Stimulated activated naive B cell treated with anti-CD40 and anti-IgM and Interleukin-4, amounts not matched to agents 10 μg/mL and 1 μg/mL and 100 μg/mL, for 72 hours (primary cell): ENCODE measurements at regions not wholly inside any gene's neighbourhood (a gene's known extent, or its start where the extent isn't known, plus 50 kb on each side); places are given as distances from the start of the nearest gene placed in this dataset.
"Not testable (repeated sequence)": the region's sequence is repeated elsewhere in the genome, so short reads cannot be mapped to it uniquely, and the experiment has no call there.

Experiments
- ATAC-seq, 2 donors: fragments of 150-1000 bp; cut with Tn5 transposase; replicated peaks; 2 replicates each; pipeline ENCODE4 v1.10.0; 2021; ENCODE audit warnings: moderate library complexity in 1 of 2
- DNase-seq: peaks from one replicate; pipeline ENCODE4 v3.0.0; 2021
- H3K27ac Mint-ChIP-seq: one replicate; pipeline ENCODE4 v1.8.0; 2022; ENCODE audit warnings: mild to moderate bottlenecking, mixed read lengths
- H3K27me3 Mint-ChIP-seq, 2 donors: one replicate each; pipeline ENCODE4 v1.8.0; 2022; ENCODE audit warnings: mixed read lengths in 2 of 2
- H3K36me3 Mint-ChIP-seq, 2 donors: one replicate each; pipeline ENCODE4 v1.8.0; 2022; ENCODE audit warnings: mixed read lengths in 2 of 2, mild to moderate bottlenecking in 1 of 2
- H3K4me1 Mint-ChIP-seq, 2 donors: one replicate each; pipeline ENCODE4 v1.8.0; 2022; ENCODE audit warnings: mixed read lengths in 2 of 2, mild to moderate bottlenecking in 1 of 2
- H3K4me3 Mint-ChIP-seq, 2 donors: one replicate each; pipeline ENCODE4 v1.8.0; 2022; ENCODE audit warnings: mild to moderate bottlenecking in 2 of 2, mixed read lengths in 2 of 2, moderate library complexity in 1 of 2
- H3K9me3 Mint-ChIP-seq, 2 donors: one replicate each; pipeline ENCODE4 v1.8.0; 2022; ENCODE audit warnings: mixed read lengths in 2 of 2, mild to moderate bottlenecking in 1 of 2

- ATAC-seq (no peak), DNase-seq (no peak)
- Mint-ChIP-seq H3K27ac (no peak overlapping the region), H3K9me3 (no peaks in the 10 kb centered on the region), H3K27me3 (peaks cover 8 to 11% of the 10 kb centered on the region in 2 donors), H3K4me1 (peaks cover 0 to 2% of the 10 kb centered on the region in 2 donors), H3K36me3 (no peaks in the 10 kb centered on the region), H3K4me3 (no peak overlapping the region)
Measured at GRCh38 chr7:39808796-39809481, 141.1 kb upstream of the CDK13 start.

- Mint-ChIP-seq H3K9me3 (no peaks in the 10 kb centered on the region), H3K4me1 (peaks cover 0 to 2% of the 10 kb centered on the region in 2 donors), H3K27ac (no peak overlapping the region), H3K36me3 (no peaks in the 10 kb centered on the region), H3K27me3 (peaks cover 11 to 12% of the 10 kb centered on the region in 2 donors), H3K4me3 (no peak overlapping the region)
- no peak for ATAC-seq
- no peak for DNase-seq
Measured at GRCh38 chr7:39810204-39810642, 139.8 kb upstream of the CDK13 start.

DNA sequence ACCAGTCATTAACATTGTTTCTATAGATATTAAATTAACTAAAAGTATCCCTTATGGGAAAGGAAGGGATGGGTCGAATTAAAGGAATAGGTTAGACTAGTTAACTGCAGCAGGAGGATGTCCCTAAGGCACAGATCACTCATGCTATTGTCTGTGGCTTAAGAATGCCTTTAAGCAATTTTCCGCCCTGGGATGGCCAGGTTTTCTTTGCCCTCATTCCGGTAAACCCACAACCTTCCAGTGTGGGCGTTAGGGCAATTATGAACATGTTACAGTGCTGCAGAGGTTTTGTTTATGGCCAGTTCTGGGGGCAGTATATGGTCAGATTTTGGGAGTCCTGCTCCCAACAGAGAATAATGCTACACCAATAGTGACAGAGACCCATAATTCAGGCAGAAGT is 139.3 kb upstream of the CDK13 start:
- Mint-ChIP-seq H3K27ac (no peak overlapping the region), H3K4me3 (no peak overlapping the region), H3K9me3 (no peaks in the 10 kb centered on the region), H3K27me3 (peaks cover 15 to 16% of the 10 kb centered on the region in 2 donors), H3K36me3 (no peaks in the 10 kb centered on the region), H3K4me1 (peaks cover 0 to 2% of the 10 kb centered on the region in 2 donors)
- DNase-seq (no peak), ATAC-seq (no peak)

DNA sequence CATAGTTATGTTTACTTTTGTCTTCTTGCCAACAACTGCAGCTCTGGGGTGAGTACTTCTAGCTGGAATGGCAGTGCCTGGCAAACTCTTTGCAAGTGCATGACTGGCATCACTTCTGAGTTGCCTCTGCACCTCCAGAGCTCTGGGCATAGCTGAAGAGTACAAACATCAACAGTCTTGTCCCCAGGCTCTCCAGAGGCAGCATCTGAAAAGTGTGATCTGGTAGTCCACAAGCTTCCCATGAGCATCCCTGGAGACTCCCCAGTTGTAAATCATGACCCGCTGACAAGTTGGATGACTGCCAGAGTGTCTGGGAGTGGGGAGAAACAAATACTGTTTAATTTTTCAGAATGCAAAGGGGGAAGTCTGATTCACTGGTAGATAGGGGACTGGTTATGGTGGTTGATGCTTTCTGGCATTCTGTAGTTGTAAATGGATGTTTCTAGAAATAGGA is 138.9 kb upstream of the CDK13 start:
- Mint-ChIP-seq H3K27me3 (peaks cover 15 to 21% of the 10 kb centered on the region in 2 donors), H3K36me3 (no peaks in the 10 kb centered on the region), H3K27ac (no peak overlapping the region), H3K4me1 (peaks cover 0 to 2% of the 10 kb centered on the region in 2 donors), H3K9me3 (no peaks in the 10 kb centered on the region), H3K4me3 (no peak overlapping the region)
- no peak for DNase-seq
- ATAC-seq: no peak

- H3K36me3 Mint-ChIP-seq: no peaks in the 10 kb centered on the region
- peaks cover 14 to 26% of the 10 kb centered on the region in 2 donors for H3K27me3 Mint-ChIP-seq
- H3K9me3 Mint-ChIP-seq: no peaks in the 10 kb centered on the region
- no peak overlapping the region for H3K27ac Mint-ChIP-seq
- no peak for DNase-seq
- no peak overlapping the region for H3K4me3 Mint-ChIP-seq
- ATAC-seq: no peak
- H3K4me1 Mint-ChIP-seq: no peaks in the 10 kb centered on the region
Measured at GRCh38 chr7:39816462-39817060, 133.5 kb upstream of the CDK13 start.

DNA sequence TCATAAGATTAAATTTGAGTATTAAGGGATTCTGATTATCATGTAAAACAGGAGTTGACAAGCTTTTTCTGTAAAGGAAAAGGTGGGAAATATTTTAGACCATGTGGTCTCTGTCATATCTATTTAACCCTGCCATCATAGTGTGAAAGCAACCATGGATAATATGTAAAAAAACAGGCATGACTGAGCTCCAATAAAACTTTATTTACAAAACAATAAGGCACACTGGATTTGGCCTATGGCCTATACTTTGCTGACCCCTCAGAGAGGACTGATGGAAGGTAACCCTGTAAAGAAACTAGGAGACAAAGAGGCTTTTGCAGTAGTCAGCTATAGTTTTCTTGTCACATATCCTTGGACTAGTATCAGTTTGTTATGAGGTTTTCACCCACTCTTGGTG is 130.5 kb upstream of the CDK13 start:
- H3K4me1 Mint-ChIP-seq: no peaks in the 10 kb centered on the region
- H3K4me3 Mint-ChIP-seq: no peak overlapping the region
- peaks cover 14 to 29% of the 10 kb centered on the region in 2 donors for H3K27me3 Mint-ChIP-seq
- ATAC-seq (no peak), DNase-seq (no peak)
- H3K27ac Mint-ChIP-seq: no peak overlapping the region
- no peaks in the 10 kb centered on the region for H3K9me3 Mint-ChIP-seq
- H3K36me3 Mint-ChIP-seq: no peaks in the 10 kb centered on the region

DNA sequence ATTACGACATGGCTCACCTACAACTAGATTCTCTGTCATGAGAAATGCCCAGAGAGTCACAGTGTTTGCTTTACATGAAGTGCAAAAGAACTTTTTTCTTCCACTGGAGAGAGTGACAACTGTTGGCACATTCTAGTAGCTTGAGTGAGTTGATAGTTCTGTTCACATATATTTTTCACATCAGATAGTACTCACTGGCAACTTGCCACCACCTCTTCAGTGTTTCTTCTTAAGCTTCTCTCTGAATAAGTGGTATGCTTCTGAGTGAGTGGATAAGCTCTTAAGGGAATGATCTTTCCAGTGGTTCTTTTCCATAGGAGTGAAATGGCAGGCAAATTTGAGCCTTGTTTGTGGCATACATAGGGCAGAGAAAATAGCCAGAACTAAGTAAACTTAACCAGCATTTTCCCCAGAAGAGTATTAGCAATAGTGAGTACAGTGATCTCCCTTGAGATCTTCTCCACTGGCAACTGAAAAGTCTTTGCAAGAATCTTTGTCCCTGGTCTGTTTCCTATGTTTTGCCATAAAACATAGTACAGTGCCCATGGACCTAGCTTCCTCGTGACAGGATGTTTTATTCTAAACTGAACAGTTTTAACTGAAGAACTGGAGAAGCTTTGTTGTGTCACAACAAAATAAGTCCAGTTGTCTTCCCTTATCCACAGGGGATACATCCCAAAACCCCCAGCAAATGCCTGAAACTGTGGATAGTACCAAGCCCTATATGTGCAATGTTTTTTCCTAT is 125.4 kb upstream of the CDK13 start:
- H3K4me1 Mint-ChIP-seq: peaks cover 0 to 2% of the 10 kb centered on the region in 2 donors
- no peak overlapping the region for H3K27ac Mint-ChIP-seq
- ATAC-seq (no peak), DNase-seq (no peak)
- H3K36me3 Mint-ChIP-seq: no peaks in the 10 kb centered on the region
- H3K27me3 Mint-ChIP-seq: peaks cover 16 to 27% of the 10 kb centered on the region in 2 donors
- H3K9me3 Mint-ChIP-seq: no peaks in the 10 kb centered on the region
- no peak overlapping the region for H3K4me3 Mint-ChIP-seq

DNA sequence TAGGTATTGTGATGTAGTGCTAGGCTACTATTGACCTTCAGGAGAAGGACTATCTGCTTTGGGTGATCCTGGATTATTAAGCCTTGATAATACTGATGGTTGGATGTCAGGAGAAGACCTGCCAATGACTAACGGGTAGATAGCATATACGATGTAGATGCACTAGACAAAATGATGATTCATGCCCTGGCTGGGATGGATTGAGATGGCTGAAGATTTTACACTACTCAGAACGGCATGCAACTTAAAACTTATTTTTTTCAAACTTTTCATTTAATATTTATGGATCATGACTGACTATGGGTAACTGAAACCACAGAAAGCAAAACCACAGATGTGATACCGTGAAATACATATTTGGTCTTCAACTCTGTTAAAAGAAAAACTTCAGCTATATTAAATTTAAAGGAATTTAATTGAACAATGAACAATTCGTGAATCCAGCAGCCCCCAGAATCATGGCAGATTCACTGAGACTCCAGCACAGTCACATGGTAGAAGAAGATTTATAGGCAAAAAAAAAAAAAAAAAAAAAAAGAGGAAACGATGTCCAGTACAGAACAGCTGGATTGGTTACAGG is 124.6 kb upstream of the CDK13 start:
- ATAC-seq (no peak), DNase-seq (no peak)
- H3K36me3 Mint-ChIP-seq: no peaks in the 10 kb centered on the region
- H3K9me3 Mint-ChIP-seq: no peaks in the 10 kb centered on the region
- no peak overlapping the region for H3K4me3 Mint-ChIP-seq
- H3K4me1 Mint-ChIP-seq: peaks cover 0 to 2% of the 10 kb centered on the region in 2 donors
- no peak overlapping the region for H3K27ac Mint-ChIP-seq
- H3K27me3 Mint-ChIP-seq: peaks cover 21 to 32% of the 10 kb centered on the region in 2 donors

- Mint-ChIP-seq H3K36me3 (no peaks in the 10 kb centered on the region), H3K4me3 (no peak overlapping the region), H3K4me1 (peaks cover 0 to 2% of the 10 kb centered on the region in 2 donors), H3K27me3 (peaks cover 22 to 32% of the 10 kb centered on the region in 2 donors), H3K9me3 (no peaks in the 10 kb centered on the region), H3K27ac (no peak overlapping the region)
- ATAC-seq (no peak), DNase-seq (no peak)
Measured at GRCh38 chr7:39826166-39826565, 123.9 kb upstream of the CDK13 start.

DNA sequence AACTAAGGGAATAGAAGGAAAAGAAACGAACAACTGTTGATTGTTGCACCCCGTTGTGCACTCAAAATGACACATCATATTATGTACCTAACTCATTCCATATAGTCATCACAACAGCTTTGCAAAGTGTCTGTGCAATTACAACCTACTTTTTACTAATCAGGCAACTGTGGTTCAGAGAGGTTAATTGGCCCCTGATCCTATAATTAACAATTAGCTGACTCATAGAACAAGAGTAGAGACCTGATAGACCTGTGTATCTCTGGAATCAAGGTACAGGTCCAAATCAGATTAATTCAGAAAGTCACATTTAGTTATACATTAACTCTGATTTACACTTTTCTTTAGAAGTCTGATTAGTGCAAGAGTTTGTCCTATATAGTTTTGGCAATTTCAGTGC is 122.5 kb upstream of the CDK13 start:
- H3K4me3 Mint-ChIP-seq: no peak overlapping the region

GRCh38 chr7:39829028-39829427 is 121.0 kb upstream of the CDK13 start:
- no peaks in the 10 kb centered on the region for H3K9me3 Mint-ChIP-seq
- H3K27me3 Mint-ChIP-seq: peaks cover 26 to 34% of the 10 kb centered on the region in 2 donors
- H3K36me3 Mint-ChIP-seq: no peaks in the 10 kb centered on the region
- H3K4me3 Mint-ChIP-seq: no peak overlapping the region
- H3K4me1 Mint-ChIP-seq: peaks cover 2 to 6% of the 10 kb centered on the region in 2 donors
- DNase-seq (no peak), ATAC-seq (no peak)
- H3K27ac Mint-ChIP-seq: no peak overlapping the region

More for the DNA sequence above, 122.5 kb upstream of the CDK13 start:
- no peak for ATAC-seq
- no peak for DNase-seq
- Mint-ChIP-seq H3K4me1 (peaks cover 0 to 2% of the 10 kb centered on the region in 2 donors), H3K36me3 (no peaks in the 10 kb centered on the region), H3K27ac (no peak overlapping the region), H3K9me3 (no peaks in the 10 kb centered on the region), H3K27me3 (peaks cover 25 to 32% of the 10 kb centered on the region in 2 donors)

DNA sequence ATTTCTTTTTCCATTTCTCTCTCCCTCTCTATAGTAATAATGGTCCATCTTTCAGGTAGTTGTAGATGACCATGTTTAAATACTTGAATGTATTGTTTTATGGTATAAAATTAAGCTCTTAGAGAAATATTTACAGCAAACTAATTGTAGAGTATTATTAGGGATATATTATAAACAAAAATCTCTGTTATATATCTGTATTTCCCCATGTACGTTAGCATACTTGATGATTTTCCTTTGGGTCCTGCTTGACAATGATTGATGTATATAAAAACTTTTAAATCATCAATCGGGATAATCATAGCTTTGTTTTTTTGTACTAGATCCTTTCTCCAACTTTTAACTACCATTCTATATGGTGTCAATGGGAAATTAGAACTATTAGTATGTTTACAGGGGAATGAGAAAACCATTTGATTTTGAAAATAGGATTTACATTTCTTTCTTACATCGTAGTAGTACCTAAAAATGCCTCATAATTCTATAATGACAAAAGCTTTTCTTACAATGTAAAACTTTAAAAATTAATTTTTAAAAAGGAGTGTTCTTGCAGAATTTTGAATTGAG is 117.5 kb upstream of the CDK13 start:
- Mint-ChIP-seq H3K4me3 (no peak overlapping the region), H3K27me3 (peaks cover 37 to 49% of the 10 kb centered on the region in 2 donors), H3K36me3 (no peaks in the 10 kb centered on the region), H3K9me3 (no peaks in the 10 kb centered on the region), H3K4me1 (peaks cover 0 to 10% of the 10 kb centered on the region in 2 donors), H3K27ac (no peak overlapping the region)
- no peak for DNase-seq
- ATAC-seq: no peak

DNA sequence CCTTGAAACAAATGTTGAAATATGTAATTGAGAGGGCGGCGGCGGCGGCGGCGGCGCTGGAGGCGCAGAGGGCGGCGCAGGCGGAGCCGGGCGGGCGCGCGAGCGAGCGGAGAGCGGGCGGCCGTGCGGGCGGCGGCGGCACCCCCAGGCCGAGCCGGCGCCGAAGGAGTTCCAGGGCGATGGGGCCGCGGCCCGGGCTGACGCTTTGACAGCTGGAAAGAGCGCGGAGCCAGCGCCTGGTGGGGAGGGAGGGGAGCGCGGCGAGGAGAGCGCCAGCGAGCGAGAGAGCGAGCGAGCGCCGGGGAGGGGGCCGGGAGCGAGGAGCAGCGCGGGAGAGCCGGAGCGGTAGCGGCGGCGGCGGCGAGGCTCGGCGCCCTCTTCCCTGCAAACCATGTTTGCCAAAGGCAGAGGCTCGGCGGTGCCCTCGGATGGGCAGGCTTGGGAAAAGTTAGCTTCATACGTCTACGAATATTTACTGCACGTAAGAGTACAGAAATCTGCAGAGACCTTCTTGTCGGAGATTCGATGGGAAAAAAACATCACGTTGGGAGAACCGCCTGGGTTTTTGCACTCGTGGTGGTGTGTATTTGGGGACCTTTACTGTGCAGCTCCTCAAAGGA is 116.8 kb upstream of the CDK13 start:
- Mint-ChIP-seq H3K27me3 (peaks cover 36 to 42% of the 10 kb centered on the region in 2 donors), H3K4me1 (peaks cover 0 to 10% of the 10 kb centered on the region in 2 donors), H3K4me3 (peak overlapping the region; percentile 44 to 58)
- ATAC-seq: peak; percentile 67 to 72
- not testable (repeated sequence) for H3K27ac Mint-ChIP-seq, DNase-seq, H3K36me3 Mint-ChIP-seq, H3K9me3 Mint-ChIP-seq
